ENCODE measurements at regions not wholly inside any gene's neighbourhood (a gene's known extent, or its start where the extent isn't known, plus 50 kb on each side); places are given as distances from the start of the nearest gene placed in this dataset.

- no peaks in the 10 kb centered on the region for H3K9me3 ChIP-seq (replicated peaks; ENCODE audit: control insufficient read depth, insufficient read depth, low read length)
- intact Hi-C loops (cut with micrococcal nuclease; ENCODE audit: unreplicated experiment), result no loop called here
- H3K79me2 ChIP-seq (ENCODE audit: control insufficient read depth, insufficient read depth, low read length), result no peaks in the 10 kb centered on the region
- WGBS (ENCODE audit: insufficient coverage, insufficient replicate concordance, low lambda C conversion rate, missing lambda C conversion rate), result 43% methylated on average over 2 of the region's 2 CpGs
- RAD21 ChIA-PET (ENCODE audit: unreplicated experiment), result no interaction called here
- H3K4me1 ChIP-seq (ENCODE audit: control insufficient read depth, insufficient read depth, low read length), result no peaks in the 10 kb centered on the region
- no TSS peak for BruUV-seq (replicated peaks)
- H2AFZ ChIP-seq (ENCODE audit: control insufficient read depth, low read depth, low read length), result no peak overlapping the region
- in situ Hi-C loops (cut with MboI), result no loop called here
- FAIRE-seq (no peak), DNase-seq (ENCODE audit: low read depth, low spot score) (no peak), ATAC-seq (no peak)
- H3K27ac ChIP-seq (ENCODE audit: control insufficient read depth, insufficient read depth), result no peak overlapping the region
- H3K4me2 ChIP-seq (ENCODE audit: control insufficient read depth, insufficient read depth), result no peak overlapping the region
- no peak overlapping the region for H3K4me3 ChIP-seq
- POLR2A ChIA-PET, result no interaction called here
- no peak for TF ChIP-seq PAX8 (IDR thresholded peaks at IDR 0.05)
- no peak for TF ChIP-seq TCF7 (IDR thresholded peaks at IDR 0.05; ENCODE audit: borderline replicate concordance)
- TF ChIP-seq CHD1 (IDR thresholded peaks at IDR 0.05; ENCODE audit: low read depth, low read length), result no peak
- TF ChIP-seq IKZF1 (conservative IDR thresholded peaks at IDR 0.05), result no peak
- no peak for TF ChIP-seq ZBTB33 (IDR thresholded peaks at IDR 0.05)
- SMC1A ChIA-PET (ENCODE audit: uncharacterized antibody, unreplicated experiment), result no interaction called here
- CTCF ChIA-PET, result no interaction called here
- H3K36me3 ChIP-seq (ENCODE audit: control insufficient read depth in 2 of 2, insufficient read depth in 2 of 2, low read length in 1 of 2), result no peaks in the 10 kb centered on the region
- H4K20me1 ChIP-seq (ENCODE audit: control insufficient read depth, insufficient read depth), result no peaks in the 10 kb centered on the region
- no peaks in the 10 kb centered on the region for H3K27me3 ChIP-seq (replicated peaks in 1 of 2; ENCODE audit: control insufficient read depth in 2 of 2, insufficient read depth in 2 of 2, low read length in 1 of 2)
- no peak overlapping the region for H3K9ac ChIP-seq (ENCODE audit: control insufficient read depth, insufficient read depth, low read length)
Measured at GRCh38 chr6:114467931-114468330, 125.1 kb upstream of the HS3ST5 start.

- WGBS (ENCODE audit: insufficient coverage, insufficient replicate concordance, low lambda C conversion rate, missing lambda C conversion rate), result 24% methylated on average over 4 of the region's 4 CpGs
- intact Hi-C loops (cut with micrococcal nuclease; ENCODE audit: unreplicated experiment), result no loop called here
- FAIRE-seq, result no peak
- no peak for TF ChIP-seq HDAC6 (IDR thresholded peaks at IDR 0.05; ENCODE audit: unreplicated experiment)
- no peak for TF ChIP-seq TAF1 (IDR thresholded peaks at IDR 0.05; ENCODE audit: borderline replicate concordance, low read depth, low read length)
- TF ChIP-seq ATF2 (IDR thresholded peaks at IDR 0.05; ENCODE audit: low read length), result no peak
- no peak for TF ChIP-seq IKZF1 (conservative IDR thresholded peaks at IDR 0.05)
- no peak for TF ChIP-seq NR2C2 (IDR thresholded peaks at IDR 0.05; ENCODE audit: borderline replicate concordance, control insufficient read depth, insufficient read length, low read depth)
- no peak for TF ChIP-seq CEBPB (IDR thresholded peaks at IDR 0.05; ENCODE audit: borderline replicate concordance in 1 of 2, low read depth in 2 of 2, low read length in 2 of 2)
- no peak for TF ChIP-seq POU2F2 (IDR thresholded peaks at IDR 0.05; ENCODE audit: borderline replicate concordance, low read depth, low read length)
- TF ChIP-seq LARP7 (IDR thresholded peaks at IDR 0.05), result no peak
- TF ChIP-seq RFX5 (IDR thresholded peaks at IDR 0.05; ENCODE audit: low read depth, low read length), result no peak
- TF ChIP-seq GABPA (IDR thresholded peaks at IDR 0.05; ENCODE audit: low read depth), result no peak
- no peak for TF ChIP-seq PBX3 (IDR thresholded peaks at IDR 0.05; ENCODE audit: insufficient replicate concordance, low read depth, low read length)
- no peak for TF ChIP-seq NFXL1 (IDR thresholded peaks at IDR 0.05; ENCODE audit: borderline replicate concordance)
Measured at GRCh38 chr6:114465511-114465910, 122.7 kb upstream of the HS3ST5 start.

More at GRCh38 chr6:114465511-114465910, 122.7 kb upstream of the HS3ST5 start:
- POLR2A ChIA-PET, result no interaction called here
- H3K9ac ChIP-seq (ENCODE audit: control insufficient read depth, insufficient read depth, low read length), result no peak overlapping the region
- no peaks in the 10 kb centered on the region for H3K36me3 ChIP-seq (ENCODE audit: control insufficient read depth in 2 of 2, insufficient read depth in 2 of 2, low read length in 1 of 2)
- H3K27ac ChIP-seq (ENCODE audit: control insufficient read depth, insufficient read depth), result no peak overlapping the region
- no peaks in the 10 kb centered on the region for H4K20me1 ChIP-seq (ENCODE audit: control insufficient read depth, insufficient read depth)
- DNase-seq (ENCODE audit: low read depth, low spot score) (no peak), ATAC-seq (no peak)
- H3K79me2 ChIP-seq (ENCODE audit: control insufficient read depth, insufficient read depth, low read length), result no peaks in the 10 kb centered on the region
- H3K9me3 ChIP-seq (replicated peaks; ENCODE audit: control insufficient read depth, insufficient read depth, low read length), result no peaks in the 10 kb centered on the region
- no peak overlapping the region for H3K4me3 ChIP-seq
- CTCF ChIA-PET, result no interaction called here
- H3K4me2 ChIP-seq (ENCODE audit: control insufficient read depth, insufficient read depth), result no peak overlapping the region
- no peaks in the 10 kb centered on the region for H3K27me3 ChIP-seq (replicated peaks in 1 of 2; ENCODE audit: control insufficient read depth in 2 of 2, insufficient read depth in 2 of 2, low read length in 1 of 2)
- no peaks in the 10 kb centered on the region for H3K4me1 ChIP-seq (ENCODE audit: control insufficient read depth, insufficient read depth, low read length)
- H2AFZ ChIP-seq (ENCODE audit: control insufficient read depth, low read depth, low read length), result no peak overlapping the region
- SMC1A ChIA-PET (ENCODE audit: uncharacterized antibody, unreplicated experiment), result interaction anchor here (1.0 kb wide), 1 partner anchor 128 kb away, joined by 3 read pairs; no protein-coding TSS in a partner anchor
- RAD21 ChIA-PET (ENCODE audit: unreplicated experiment), result no interaction called here
- in situ Hi-C loops (cut with MboI), result no loop called here
- no TSS peak for BruUV-seq (replicated peaks)
